SK-N-SH (cell line): ENCODE measurements at regions not wholly inside any gene's neighbourhood (a gene's known extent, or its start where the extent isn't known, plus 50 kb on each side); places are given as distances from the start of the nearest gene placed in this dataset.

Experiments
- CTCF ChIA-PET: fragments of 300-600, 350-600 bp; formaldehyde crosslinking; extraction: SDS; loops from one replicate; lab custom pipeline; 2021; lab: Yijun Ruan, JAX
- POLR2A ChIA-PET: fragments of 350-600 bp; sonication (Branson Sonifier 250); formaldehyde crosslinking; extraction: SDS; loops from one replicate; lab custom pipeline; 2020; ENCODE audit warnings: antibody characterized with exemption, inconsistent platforms; lab: Yijun Ruan, JAX
- DNase-seq: peaks from one replicate; pipeline ENCODE4 v3.0.0; 2012
- H2AFZ ChIP-seq: fragments of 200-600 bp; sonication (generic); 2 replicates; pipeline ENCODE4 v1.8.1; 2016; ENCODE audit warnings: antibody characterized with exemption, mild to moderate bottlenecking, low read depth
- H3F3A ChIP-seq: fragments of 200-600 bp; sonication (generic); replicated peaks from 2 replicates; pipeline ENCODE3; 2016; ENCODE audit warnings: antibody characterized with exemption, mild to moderate bottlenecking; ENCODE audit not compliant: insufficient read depth
- H3K27ac ChIP-seq, 2 experiments: fragments of 200-500 bp in 1 of 2; fragments of 200-600 bp in 1 of 2; sonication (Bioruptor generic) in 1 of 2; sonication (generic), shearing (Covaris generic) in 1 of 2; 2 replicates each; pipeline versions ENCODE4 v1.5.1 to v1.6.1; 2014 to 2016; ENCODE audit warnings: low read depth in 2 of 2, inconsistent platforms in 1 of 2, low read length in 1 of 2, mild to moderate bottlenecking in 1 of 2, mixed read lengths in 1 of 2
- H3K27me3 ChIP-seq: fragments of 200-600 bp; sonication (generic), shearing (Covaris generic); 2 replicates; pipeline ENCODE4 v1.6.1; 2016; ENCODE audit warnings: mixed run types; ENCODE audit not compliant: insufficient read depth
- H3K36me3 ChIP-seq, 2 experiments: fragments of 200-500 bp in 1 of 2; fragments of 200-600 bp in 1 of 2; sonication (Bioruptor generic) in 1 of 2; sonication (generic) in 1 of 2; replicated peaks in 1 of 2; 2 replicates each; pipeline versions ENCODE3 to v1.5.1; 2014 to 2016; ENCODE audit warnings: low read length in 1 of 2, mild to moderate bottlenecking in 1 of 2; ENCODE audit not compliant: insufficient read depth in 2 of 2, control insufficient read depth in 1 of 2
- H3K4me1 ChIP-seq, 2 experiments: fragments of 200-500 bp in 1 of 2; fragments of 200-600 bp in 1 of 2; sonication (Bioruptor generic) in 1 of 2; sonication (generic), shearing (Covaris generic) in 1 of 2; 2 replicates each; pipeline versions ENCODE4 v1.5.1 to v1.6.1; 2014 to 2016; ENCODE audit warnings: low read depth in 1 of 2, low read length in 1 of 2, mixed run types in 1 of 2; ENCODE audit not compliant: insufficient read depth in 2 of 2, control insufficient read depth in 1 of 2
- H3K4me2 ChIP-seq: fragments of 200-600 bp; sonication (generic), shearing (Covaris generic); 2 replicates; pipeline ENCODE4 v1.6.1; 2017; ENCODE audit warnings: mixed run types
- H3K4me3 ChIP-seq, 2 experiments: fragments of 200-500 bp in 1 of 2; fragments of 200-600 bp in 1 of 2; sonication (Bioruptor generic) in 1 of 2; sonication (generic), shearing (Covaris generic) in 1 of 2; 2 replicates each; pipeline versions ENCODE4 v1.5.1 to v1.8.1; 2014 to 2016; ENCODE audit warnings: low read depth in 2 of 2, inconsistent platforms in 1 of 2, low read length in 1 of 2, mild to moderate bottlenecking in 1 of 2, mixed read lengths in 1 of 2, moderate library complexity in 1 of 2
- H3K79me2 ChIP-seq: fragments of 200-600 bp; sonication (generic); 2 replicates; pipeline ENCODE4 v1.8.1; 2017; ENCODE audit warnings: mild to moderate bottlenecking; ENCODE audit not compliant: insufficient read depth
- H3K9ac ChIP-seq: fragments of 200-600 bp; sonication (generic); 2 replicates; pipeline ENCODE4 v1.6.1; 2017; ENCODE audit warnings: mixed run types
- H3K9me2 ChIP-seq: fragments of 200-600 bp; sonication (generic); 2 replicates; pipeline ENCODE4 v1.6.1; 2017; ENCODE audit warnings: mixed run types
- H3K9me3 ChIP-seq: fragments of 200-600 bp; sonication (generic); 2 replicates; pipeline ENCODE4 v1.6.1; 2017; ENCODE audit warnings: mixed run types, mild to moderate bottlenecking, moderate library complexity
- H4K20me1 ChIP-seq: fragments of 200-600 bp; sonication (generic); 2 replicates; pipeline ENCODE4 v1.6.1; 2017; ENCODE audit warnings: mild to moderate bottlenecking, mixed run types; ENCODE audit not compliant: insufficient read depth
- ELF1 ChIP-seq: IDR thresholded peaks from 2 replicates; pipeline ENCODE4 v1.4.0; 2012
- EP300 ChIP-seq, 2 experiments: IDR thresholded peaks; 2 replicates each; pipeline versions ENCODE4 v1.4.0 to v1.6.1; 2012; ENCODE audit warnings: borderline replicate concordance in 1 of 2, low read depth in 1 of 2, low read length in 1 of 2
- EZH2phosphoT487 ChIP-seq: fragments of 200-600 bp; sonication (generic); IDR thresholded peaks from 2 replicates; pipeline ENCODE4 v1.6.1; 2017; ENCODE audit warnings: low read depth, mixed run types, mild to moderate bottlenecking, antibody characterized with exemption, moderate library complexity, borderline replicate concordance
- GABPA ChIP-seq: IDR thresholded peaks from 2 replicates; pipeline ENCODE4 v1.4.0; 2012; ENCODE audit warnings: low read depth, mild to moderate bottlenecking
- JUND ChIP-seq: IDR thresholded peaks from 2 replicates; pipeline ENCODE4 v1.4.0; 2012
- NRF1 ChIP-seq: IDR thresholded peaks from 2 replicates; pipeline ENCODE4 v1.6.1; 2012; ENCODE audit warnings: low read depth, mild to moderate bottlenecking, low read length
- POLR2AphosphoS5 ChIP-seq: IDR thresholded peaks from 2 replicates; pipeline ENCODE4 v1.6.1; 2012; ENCODE audit warnings: low read depth, low read length
- RAD21 ChIP-seq: IDR thresholded peaks from 2 replicates; pipeline ENCODE4 v1.6.1; 2012; ENCODE audit warnings: mild to moderate bottlenecking, low read length
- RCOR1 ChIP-seq: fragments of 150-350 bp; IDR thresholded peaks from 2 replicates; pipeline ENCODE4 v1.6.1; 2017; ENCODE audit warnings: antibody characterized with exemption, low read length
- RFX5 ChIP-seq: IDR thresholded peaks from 2 replicates; pipeline ENCODE4 v1.6.1; 2012; ENCODE audit warnings: mild to moderate bottlenecking, improper control_type of control experiment, low read length
- TCF12 ChIP-seq: IDR thresholded peaks from 2 replicates; pipeline ENCODE4 v1.4.0; 2012
- TEAD4 ChIP-seq: IDR thresholded peaks from 2 replicates; pipeline ENCODE4 v1.4.0; 2012; ENCODE audit warnings: mild to moderate bottlenecking, borderline replicate concordance; ENCODE audit not compliant: insufficient read depth
- YY1 ChIP-seq: IDR thresholded peaks from 2 replicates; pipeline ENCODE4 v1.4.0; 2012; ENCODE audit warnings: low read depth, mild to moderate bottlenecking
- WGBS: methylation state at CpG from one replicate; pipeline ENCODE4 v1.1.6; 2017; ENCODE audit warnings: low lambda C conversion rate; 5-methylcytosine and 5-hydroxymethylcytosine counted together
- TF ChIP-seq, protein P1 (sequence below): IDR thresholded peaks from 2 replicates; pipeline ENCODE4 v1.4.0; 2012; ENCODE audit warnings: low read depth, borderline replicate concordance
- TF ChIP-seq, protein P2 (sequence below): IDR thresholded peaks from 2 replicates; pipeline ENCODE4 v1.4.0; 2012; ENCODE audit warnings: low read depth, borderline replicate concordance
- TF ChIP-seq, protein P3 (sequence below): IDR thresholded peaks from 2 replicates; pipeline ENCODE4 v1.6.1; 2012; ENCODE audit warnings: mild to moderate bottlenecking, low read depth, low read length, moderate library complexity

DNA sequence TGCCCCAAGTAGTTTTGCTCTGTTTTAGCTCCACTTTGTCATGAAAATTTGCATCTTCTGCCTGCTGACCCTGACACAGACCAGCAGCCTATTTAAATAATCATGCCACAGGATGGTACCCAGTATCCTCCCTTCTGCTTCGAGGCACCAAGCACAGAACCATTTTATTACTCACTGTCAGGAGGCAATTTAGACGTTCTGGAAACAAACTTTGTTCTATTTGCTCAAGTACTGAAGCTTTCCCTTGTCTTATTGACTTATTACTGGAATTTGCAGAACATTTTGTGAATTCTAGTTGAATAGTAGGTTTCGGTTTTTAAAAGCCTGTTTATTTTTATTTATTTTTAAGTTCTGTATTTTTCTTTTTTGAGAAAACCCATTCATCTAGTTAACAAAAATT, 279.6 kb upstream of the GADL1 start:
- H3K4me1 ChIP-seq = no peaks in the 10 kb centered on the region
- ChIA-PET CTCF (no interaction called here), POLR2A (no interaction called here)
- H3K4me3 ChIP-seq = no peak overlapping the region
- H3K36me3 ChIP-seq = no peaks in the 10 kb centered on the region
- H3K4me2 ChIP-seq = no peak overlapping the region
- H3F3A ChIP-seq = no peaks in the 10 kb centered on the region
- H3K9ac ChIP-seq = no peak overlapping the region
- no peaks in the 10 kb centered on the region for H3K79me2 ChIP-seq
- H3K27me3 ChIP-seq = no peaks in the 10 kb centered on the region
- no peak overlapping the region for H3K27ac ChIP-seq
- no peak for DNase-seq
- H2AFZ ChIP-seq = no peak overlapping the region
- 25% methylated on average over 3 of the region's 3 CpGs for WGBS
- H4K20me1 ChIP-seq = no peaks in the 10 kb centered on the region
- TF ChIP-seq POLR2AphosphoS5 (no peak), TEAD4 (no peak), GABPA (no peak), EP300 (IDR thresholded peaks at IDR 0.05; ENCODE audit: borderline replicate concordance in 1 of 2, low read depth in 1 of 2, low read length in 1 of 2) (no peak), EZH2phosphoT487 (no peak), TCF12 (no peak), YY1 (no peak), NRF1 (no peak), ELF1 (no peak), RCOR1 (no peak), RAD21 (no peak), JUND (no peak), RFX5 (no peak)
- TF ChIP-seq, protein P1, sequence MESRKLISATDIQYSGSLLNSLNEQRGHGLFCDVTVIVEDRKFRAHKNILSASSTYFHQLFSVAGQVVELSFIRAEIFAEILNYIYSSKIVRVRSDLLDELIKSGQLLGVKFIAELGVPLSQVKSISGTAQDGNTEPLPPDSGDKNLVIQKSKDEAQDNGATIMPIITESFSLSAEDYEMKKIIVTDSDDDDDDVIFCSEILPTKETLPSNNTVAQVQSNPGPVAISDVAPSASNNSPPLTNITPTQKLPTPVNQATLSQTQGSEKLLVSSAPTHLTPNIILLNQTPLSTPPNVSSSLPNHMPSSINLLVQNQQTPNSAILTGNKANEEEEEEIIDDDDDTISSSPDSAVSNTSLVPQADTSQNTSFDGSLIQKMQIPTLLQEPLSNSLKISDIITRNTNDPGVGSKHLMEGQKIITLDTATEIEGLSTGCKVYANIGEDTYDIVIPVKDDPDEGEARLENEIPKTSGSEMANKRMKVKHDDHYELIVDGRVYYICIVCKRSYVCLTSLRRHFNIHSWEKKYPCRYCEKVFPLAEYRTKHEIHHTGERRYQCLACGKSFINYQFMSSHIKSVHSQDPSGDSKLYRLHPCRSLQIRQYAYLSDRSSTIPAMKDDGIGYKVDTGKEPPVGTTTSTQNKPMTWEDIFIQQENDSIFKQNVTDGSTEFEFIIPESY = no peak
- TF ChIP-seq, protein P2, sequence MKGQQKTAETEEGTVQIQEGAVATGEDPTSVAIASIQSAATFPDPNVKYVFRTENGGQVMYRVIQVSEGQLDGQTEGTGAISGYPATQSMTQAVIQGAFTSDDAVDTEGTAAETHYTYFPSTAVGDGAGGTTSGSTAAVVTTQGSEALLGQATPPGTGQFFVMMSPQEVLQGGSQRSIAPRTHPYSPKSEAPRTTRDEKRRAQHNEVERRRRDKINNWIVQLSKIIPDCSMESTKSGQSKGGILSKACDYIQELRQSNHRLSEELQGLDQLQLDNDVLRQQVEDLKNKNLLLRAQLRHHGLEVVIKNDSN = no peak
- TF ChIP-seq, protein P3, sequence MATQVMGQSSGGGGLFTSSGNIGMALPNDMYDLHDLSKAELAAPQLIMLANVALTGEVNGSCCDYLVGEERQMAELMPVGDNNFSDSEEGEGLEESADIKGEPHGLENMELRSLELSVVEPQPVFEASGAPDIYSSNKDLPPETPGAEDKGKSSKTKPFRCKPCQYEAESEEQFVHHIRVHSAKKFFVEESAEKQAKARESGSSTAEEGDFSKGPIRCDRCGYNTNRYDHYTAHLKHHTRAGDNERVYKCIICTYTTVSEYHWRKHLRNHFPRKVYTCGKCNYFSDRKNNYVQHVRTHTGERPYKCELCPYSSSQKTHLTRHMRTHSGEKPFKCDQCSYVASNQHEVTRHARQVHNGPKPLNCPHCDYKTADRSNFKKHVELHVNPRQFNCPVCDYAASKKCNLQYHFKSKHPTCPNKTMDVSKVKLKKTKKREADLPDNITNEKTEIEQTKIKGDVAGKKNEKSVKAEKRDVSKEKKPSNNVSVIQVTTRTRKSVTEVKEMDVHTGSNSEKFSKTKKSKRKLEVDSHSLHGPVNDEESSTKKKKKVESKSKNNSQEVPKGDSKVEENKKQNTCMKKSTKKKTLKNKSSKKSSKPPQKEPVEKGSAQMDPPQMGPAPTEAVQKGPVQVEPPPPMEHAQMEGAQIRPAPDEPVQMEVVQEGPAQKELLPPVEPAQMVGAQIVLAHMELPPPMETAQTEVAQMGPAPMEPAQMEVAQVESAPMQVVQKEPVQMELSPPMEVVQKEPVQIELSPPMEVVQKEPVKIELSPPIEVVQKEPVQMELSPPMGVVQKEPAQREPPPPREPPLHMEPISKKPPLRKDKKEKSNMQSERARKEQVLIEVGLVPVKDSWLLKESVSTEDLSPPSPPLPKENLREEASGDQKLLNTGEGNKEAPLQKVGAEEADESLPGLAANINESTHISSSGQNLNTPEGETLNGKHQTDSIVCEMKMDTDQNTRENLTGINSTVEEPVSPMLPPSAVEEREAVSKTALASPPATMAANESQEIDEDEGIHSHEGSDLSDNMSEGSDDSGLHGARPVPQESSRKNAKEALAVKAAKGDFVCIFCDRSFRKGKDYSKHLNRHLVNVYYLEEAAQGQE = no peak
- TF ChIP-seq, all 33 proteins: peak for 0
- no peaks in the 10 kb centered on the region for H3K9me2 ChIP-seq
- no peaks in the 10 kb centered on the region for H3K9me3 ChIP-seq
